Activated CD4-positive, alpha-beta T cell treated with anti-CD3 and anti-CD28 coated beads for 48 hours (primary cell): ENCODE measurements at regions not wholly inside any gene's neighbourhood (a gene's known extent, or its start where the extent isn't known, plus 50 kb on each side); places are given as distances from the start of the nearest gene placed in this dataset.

Experiments
- DNase-seq: peaks from one replicate; pipeline ENCODE4 v3.0.0-alpha.2; 2020

DNA sequence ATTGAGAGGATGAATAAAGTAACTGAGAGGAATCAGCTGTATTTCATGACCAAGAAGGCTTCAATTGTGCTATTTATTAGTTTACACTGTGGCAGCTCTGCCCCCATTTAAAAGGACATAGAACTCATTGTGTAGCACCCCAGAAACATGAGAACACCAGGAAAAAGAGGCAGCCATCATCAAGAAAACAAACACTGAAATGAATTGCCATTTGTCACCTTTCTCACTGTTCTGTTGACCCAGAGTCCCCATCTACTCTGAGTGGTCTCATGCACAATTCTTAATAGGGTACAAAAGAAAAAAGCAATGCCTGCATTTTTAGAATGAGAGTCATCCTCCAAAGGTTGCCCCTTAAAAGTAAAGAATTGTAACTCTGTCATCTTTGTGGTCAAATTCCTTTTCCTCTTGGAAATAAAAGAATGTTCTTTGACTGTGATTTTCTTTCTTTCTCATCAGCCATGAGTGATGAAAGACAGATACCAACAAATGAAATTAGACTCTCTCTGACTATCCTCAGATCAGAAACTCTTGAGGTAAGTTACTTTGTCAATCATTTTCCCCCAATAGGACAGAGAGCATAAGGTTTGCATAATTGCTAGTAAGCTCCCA is 1941.9 kb upstream of the PIK3C3 start:
- no peak for DNase-seq

DNA sequence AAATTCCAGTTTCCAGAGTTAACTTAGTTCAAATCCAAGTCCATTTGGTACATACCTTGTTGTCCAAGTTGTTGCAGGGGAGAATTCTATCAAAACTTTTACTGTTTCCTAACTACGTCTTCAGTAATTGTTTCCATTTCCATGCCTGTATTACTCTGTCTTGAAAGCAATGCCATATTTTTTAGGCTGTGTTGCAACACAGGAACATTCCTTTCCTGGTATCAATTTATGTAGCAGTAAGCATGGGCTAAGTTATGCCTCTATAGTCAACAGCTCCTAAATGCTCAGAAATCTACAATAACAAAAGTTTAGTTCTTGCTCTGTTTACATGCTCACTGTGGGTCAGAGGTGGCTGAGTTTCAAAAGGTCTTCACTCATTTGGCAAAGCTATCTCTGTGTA is 1943.8 kb upstream of the PIK3C3 start:
- no peak for DNase-seq

DNA sequence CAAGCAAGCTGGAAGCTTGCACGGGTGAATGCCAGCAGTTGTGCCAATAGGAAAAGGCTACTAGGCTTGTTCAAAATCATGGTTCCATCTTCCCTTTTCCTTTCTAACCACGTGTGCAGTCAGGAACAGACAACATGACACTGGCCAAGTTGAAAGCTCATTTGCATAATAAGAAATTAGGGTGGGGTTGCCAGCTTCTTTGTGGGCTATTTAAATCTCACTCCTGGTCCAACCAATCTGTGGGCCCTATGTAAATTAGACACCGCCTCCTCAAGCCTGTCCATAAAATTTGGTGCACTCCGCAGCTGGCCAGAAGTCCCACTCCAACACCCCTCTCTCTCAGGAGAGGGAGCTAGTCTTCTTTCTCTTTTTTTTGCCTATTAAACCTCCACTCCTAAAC is 1948.4 kb upstream of the PIK3C3 start:
- no peak for DNase-seq

DNA sequence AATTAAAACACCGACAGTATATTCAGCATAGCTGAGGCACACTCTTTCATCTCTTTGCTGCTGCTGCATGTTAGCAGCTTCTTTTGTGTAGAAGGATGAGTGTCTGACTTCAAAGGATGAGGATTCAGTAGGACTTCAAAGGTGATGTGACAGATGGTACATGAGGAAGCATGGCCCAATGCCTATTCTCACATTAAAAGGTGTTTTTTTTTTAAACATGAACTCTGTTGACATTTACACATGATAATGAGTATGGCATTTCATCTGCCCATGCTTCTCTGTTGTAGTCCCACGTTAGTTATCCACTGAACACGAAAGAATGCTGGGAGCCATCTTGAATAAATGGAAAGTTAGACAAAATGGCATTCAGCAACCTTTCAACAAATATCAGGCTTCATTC is 1950.8 kb upstream of the PIK3C3 start:
- no peak for DNase-seq

DNA sequence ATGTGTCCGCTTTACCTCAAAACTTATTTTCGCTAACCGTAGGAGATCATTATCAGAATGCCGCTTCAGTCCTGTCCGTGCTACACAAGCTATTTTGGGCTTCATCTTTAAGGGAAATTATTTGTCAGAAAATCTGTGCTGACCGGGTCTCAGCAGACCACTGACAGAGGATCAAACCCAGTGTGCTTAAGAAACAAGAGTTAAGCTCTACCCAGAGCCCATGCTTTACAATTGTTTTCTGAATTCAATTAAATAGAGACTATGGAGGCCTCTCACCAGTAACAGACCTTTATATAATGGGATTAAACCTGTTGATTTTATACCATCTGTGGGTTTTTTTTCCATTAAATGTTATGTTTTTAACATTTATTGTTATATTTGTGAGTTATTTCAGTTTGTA is 1956.7 kb upstream of the PIK3C3 start:
- DNase-seq = no peak

DNA sequence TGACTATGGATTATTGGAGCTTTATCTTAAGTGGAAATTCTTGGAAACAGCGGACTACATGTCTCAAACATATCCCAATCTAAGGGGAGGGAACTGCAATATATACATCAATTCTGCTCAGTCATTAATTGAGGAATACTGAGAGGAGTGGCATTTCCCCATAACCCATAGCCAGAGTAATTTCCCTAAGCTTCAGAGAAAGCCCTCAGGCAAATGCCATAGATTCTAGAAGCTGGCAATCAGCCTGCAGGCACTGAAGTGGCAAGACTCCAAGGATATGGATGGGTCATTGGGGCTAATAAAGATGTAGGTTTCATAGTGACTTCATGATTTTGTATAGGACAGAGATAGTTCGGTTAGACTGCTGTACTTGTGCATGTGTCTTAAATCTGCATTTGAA is 1960.5 kb upstream of the PIK3C3 start:
- DNase-seq = no peak

DNA sequence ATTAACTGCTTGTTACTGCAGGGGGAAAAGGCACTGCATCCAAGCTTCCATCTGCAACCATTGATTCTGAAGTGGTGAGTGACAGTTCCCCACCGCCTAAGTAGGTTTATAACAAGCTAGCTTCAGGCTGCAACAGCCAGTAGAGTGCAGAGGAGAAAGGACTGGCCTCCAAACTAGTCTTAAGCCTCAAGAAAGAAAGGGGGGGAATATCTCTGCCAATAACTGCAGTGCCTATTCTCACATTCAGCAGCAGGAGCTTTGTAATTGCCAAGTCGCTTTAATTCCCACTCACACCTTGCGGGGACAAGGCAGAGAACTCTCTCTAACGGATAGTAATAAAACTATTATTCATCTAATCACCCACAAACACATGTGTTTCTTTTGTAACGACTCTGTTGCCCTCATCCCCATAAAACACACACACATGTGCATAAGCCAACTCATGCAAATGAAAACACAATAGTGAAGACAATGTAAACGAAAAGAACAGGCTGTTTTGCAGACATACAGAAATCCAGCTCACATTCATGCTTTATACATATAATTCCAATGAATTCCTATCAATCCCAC is 1963.3 kb upstream of the PIK3C3 start:
- DNase-seq = no peak

DNA sequence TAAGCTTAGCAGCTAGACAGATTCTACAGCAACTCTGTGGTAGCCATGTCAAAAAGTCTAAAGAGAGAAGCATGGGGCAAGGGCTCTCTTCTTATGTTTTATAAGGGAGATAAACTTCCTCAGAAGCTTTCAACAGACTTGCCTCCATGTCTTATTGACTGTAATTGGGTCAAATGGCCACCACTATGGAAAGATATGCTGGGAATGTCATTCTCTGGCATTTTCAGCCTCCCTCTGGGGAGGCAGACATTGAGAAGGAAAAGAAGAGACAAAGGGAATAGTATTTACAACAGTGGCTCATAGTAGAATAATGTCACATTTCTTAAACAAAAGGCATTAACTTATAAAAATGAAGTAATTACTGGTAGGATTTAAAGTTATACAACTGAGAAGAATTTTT is 1964.5 kb upstream of the PIK3C3 start:
- no peak for DNase-seq

DNA sequence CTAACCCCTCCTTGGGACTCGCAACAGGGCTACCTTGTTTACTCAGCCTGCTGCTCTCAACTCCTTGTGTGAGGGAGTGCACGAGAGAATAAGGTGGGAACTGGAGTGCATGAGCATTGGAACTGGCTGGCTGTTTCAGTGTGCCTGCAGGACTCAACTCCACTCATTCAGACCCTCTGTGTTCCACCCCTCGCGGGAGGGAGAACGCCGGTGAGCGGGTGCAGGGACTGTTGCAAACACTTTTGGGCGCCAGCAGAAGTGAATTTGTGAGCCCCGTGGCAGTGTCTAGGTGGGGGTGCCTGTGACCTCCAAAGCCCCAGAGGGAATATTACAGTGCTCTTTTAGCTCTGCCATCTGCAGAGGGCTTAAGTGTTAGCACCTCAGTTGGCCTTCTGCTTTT is 1978.3 kb upstream of the PIK3C3 start:
- DNase-seq = no peak

DNA sequence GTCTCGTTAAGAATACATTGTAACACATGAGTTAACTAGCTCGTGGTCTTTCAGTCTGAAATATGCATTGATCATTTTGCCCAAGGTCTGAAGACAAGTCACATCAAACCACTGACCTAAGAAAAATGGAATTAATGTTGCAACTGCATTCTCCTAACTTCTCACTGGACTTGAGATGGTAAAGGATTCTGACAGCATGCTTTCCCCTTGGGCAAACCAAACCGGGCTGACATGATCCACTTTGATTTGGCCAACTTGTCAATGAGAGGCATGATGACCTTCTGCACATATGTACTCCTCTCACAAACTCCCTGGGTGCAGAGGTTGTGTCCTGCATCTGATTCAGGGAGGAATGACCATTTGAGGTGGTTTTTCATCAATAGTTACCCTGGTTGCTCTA is 1982.5 kb upstream of the PIK3C3 start:
- no peak for DNase-seq

DNA sequence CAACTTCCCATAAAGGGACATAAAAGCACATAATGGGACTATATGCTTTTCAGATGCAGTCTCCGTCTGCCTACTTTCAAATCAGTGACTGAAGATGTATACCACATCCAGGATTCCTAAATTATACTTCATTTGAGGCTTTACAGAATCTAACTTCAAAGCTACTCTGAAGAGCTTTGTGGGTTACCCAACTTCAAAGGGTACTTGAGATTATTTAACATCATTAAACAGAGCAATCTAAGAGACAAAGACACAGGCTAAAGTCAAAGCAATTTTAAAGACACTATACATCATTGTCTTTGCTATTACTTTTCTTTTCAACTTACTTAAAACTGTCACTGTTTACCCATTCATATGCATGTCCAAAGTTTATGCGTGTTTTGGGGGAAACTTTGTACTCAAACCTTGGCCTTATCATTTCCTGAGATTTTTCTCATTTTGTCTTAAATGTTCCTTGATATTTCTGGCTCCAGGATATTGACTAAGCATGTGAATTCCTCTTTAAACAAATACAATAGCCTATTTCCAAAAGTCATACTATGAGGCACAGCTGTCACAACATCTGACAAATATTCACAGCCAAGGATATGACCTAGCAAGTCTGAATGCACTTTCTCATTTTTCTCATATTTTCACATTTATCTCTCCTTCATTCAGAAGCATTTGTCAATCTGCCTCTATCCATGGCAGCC is 1985.1 kb upstream of the PIK3C3 start:
- no peak for DNase-seq

DNA sequence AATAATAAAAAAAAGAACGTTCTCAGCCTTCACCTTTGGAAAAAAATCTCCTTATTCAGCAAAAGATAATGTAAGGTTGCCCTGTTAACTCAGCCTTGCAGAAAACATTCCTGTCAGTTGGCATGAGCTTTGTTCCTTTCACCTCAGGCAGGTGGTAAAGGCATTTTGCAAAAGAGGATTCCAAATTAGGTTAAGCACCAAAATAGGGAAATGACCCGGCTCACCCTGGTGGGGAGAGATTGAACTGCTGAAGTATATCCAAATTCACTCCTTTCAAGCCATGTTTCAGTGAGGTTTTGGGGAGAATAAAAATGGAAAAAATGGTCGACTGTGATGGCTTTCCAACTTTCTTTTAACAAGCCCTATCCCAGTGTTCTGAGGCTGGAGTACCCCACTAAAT is 1988.8 kb upstream of the PIK3C3 start:
- DNase-seq = no peak

DNA sequence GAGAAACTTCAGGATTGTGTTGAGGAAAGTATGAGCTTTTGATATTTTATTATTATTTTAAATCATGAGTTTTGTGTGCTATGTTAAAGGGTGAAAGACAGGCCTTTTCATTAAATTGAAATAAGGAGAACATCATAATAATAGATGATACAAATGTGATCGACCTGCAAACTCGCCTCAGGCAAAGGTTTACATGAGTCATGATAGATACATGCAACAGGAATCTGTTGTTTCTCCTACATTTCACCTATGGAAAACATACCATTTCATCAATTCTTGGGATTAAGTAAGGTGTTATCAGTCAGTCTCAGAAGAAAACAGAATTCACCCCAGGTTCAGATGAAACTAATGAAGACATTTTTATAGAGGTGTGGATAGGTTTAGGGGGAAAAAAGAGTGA is 1992.5 kb upstream of the PIK3C3 start:
- no peak for DNase-seq

DNA sequence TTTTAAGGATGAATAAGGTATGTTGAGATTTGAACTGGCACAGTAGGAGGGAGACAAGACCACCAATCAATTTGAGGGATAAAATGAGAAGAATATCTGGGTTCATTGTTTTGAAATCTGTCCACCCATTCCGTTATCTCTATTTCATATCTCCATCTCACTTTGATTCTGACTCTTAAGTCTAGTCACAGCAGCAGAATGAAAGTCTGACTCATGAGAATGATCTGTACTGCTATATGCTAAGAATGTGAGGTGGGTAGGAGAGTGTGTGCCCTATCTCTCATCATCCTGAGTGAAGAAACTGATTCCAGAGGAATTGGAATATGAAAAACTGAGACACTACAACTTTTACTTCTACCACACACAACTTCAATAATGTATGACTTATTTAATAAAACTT is 1994.5 kb upstream of the PIK3C3 start:
- DNase-seq = no peak

DNA sequence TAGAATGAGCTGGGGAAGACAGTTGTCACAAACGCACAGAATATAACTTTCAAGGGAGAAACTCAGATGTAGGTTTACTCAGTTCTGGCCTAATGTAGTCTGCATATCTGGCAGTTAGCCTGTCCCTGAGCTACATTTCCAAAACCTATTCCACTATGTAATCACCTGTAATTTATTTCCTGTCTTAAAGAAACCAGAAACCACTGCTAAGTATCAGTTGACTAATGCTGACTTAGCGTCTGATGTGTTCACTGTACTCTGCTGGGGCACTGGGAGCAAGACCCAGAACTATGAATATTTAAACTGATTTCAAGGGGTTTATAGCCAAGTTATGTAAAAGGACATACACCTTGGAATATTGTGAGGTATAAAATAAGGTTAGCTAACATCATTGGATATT is 1995.2 kb upstream of the PIK3C3 start:
- no peak for DNase-seq

DNA sequence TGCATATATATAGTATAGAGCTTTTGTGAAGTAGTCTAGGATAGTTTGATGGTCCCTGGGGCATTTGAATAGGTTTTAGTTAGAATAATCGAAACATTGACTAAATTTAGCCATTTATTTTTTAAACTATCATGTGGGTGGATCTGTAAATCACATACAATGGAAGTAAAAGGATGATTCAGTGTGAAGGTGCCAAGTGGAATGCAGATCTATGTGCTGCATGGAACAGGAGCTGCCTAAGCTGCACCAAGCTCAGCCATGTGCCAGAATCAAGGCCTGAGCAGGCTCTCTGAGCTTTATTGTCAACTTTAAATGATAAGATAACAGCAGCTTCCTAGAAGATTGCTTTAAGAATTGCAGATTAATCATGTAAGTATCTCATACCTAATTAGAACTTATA is 1996.2 kb upstream of the PIK3C3 start:
- DNase-seq = no peak

DNA sequence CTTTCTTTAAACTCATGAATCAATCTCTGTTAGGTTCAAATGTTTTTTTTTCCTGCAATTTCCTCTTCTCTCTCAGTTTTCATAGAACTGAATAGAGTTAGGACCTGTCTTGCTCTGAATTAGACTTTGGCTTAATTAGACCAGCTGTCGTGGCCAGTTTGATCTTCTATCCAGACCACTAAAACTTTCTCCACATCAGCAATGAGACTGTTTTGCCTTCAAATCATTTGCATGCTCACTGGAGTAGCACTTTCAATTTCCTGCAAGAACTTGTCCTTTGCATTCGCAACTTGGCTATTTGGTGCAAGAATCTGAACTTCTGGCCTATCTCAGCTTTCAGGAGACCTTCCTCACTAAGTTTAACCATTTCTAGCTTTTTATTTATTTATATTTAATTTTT is 2002.2 kb upstream of the PIK3C3 start:
- no peak for DNase-seq

DNA sequence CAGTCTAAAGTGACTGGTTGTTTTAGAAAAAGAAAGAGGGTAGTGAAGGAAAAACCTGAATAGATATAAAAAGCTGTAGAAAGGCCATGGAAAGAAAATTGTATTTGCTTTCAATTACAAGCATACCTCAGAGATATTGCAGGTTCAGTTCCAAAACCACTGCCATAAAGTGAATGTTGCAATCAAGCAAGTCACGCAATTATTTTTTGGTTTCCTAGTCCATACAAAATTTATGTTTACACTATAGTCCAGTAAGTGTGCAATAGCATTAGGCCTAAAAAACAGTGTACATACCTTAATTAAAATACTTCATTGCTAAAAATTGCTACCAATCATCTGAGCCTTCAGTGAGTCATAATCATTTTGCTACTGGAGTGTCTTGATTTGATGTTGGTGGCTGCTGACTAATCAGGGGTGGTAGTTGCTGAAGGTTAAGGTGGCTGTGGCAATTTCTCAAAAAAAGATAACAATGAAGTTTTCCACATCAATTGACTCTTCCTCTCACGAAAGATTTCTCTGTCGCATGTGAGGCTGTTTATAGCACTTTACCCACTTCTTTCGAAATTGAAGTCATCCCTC is 2003.8 kb upstream of the PIK3C3 start:
- no peak for DNase-seq

DNA sequence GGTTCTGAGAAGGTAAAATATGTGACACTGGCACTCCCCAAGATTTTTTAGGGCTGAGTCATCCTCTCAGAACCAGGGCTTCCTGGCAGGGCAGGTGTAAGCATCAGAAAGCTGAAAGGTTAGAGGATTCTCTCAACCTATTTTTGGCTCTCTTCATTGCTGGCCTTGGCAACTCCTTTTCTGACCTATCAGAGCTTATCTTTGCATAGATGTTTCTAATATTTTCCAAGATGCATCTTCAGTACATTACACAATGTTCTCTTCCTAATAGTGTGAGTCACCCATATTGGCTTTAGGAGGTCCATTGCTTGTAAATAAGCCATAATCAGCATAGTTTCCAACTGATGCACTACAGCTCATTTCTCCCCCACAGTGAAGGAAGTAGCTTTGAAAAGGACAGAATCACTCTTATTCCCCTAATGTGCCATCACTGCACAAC is 2008.4 kb upstream of the PIK3C3 start:
- no peak for DNase-seq

DNA sequence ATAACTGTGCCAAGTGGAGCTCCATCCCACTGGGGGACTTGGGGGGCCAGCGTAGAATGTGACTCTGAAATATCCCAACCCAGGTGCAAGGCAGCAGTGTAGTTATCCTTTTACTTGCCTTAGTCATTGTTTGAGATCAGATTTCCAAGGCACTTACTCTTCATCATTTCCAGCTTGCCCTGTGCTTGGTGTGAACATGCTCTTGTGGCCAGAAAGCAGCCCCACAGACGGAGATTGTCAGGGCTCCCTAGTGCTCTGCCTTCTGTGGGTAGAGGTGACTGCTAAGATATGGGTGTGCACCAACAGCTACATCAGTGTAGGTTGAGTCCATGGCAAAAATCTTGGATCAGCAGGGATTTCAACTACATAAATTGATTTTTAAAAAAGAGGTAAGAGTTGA is 2010.0 kb upstream of the PIK3C3 start:
- DNase-seq = no peak

DNA sequence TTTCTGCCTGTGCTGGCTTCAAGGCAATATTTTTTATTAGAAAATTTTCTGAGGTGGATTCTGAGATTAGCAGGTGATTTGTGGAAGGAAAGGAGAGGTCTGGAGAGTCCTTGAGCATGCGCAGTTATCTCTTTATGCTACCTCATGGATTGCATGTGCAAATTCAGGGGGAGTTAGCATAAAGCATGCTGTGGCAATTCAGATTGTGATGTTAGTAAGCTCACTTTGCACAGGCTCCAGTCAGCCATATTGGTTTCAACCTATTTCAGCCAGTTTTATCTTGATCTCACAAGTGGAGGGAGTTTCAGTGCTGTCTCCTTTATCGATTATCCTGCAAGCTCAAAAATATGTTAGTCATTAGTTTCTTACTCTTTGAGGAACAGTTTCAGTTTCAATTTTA is 2012.3 kb upstream of the PIK3C3 start:
- no peak for DNase-seq

DNA sequence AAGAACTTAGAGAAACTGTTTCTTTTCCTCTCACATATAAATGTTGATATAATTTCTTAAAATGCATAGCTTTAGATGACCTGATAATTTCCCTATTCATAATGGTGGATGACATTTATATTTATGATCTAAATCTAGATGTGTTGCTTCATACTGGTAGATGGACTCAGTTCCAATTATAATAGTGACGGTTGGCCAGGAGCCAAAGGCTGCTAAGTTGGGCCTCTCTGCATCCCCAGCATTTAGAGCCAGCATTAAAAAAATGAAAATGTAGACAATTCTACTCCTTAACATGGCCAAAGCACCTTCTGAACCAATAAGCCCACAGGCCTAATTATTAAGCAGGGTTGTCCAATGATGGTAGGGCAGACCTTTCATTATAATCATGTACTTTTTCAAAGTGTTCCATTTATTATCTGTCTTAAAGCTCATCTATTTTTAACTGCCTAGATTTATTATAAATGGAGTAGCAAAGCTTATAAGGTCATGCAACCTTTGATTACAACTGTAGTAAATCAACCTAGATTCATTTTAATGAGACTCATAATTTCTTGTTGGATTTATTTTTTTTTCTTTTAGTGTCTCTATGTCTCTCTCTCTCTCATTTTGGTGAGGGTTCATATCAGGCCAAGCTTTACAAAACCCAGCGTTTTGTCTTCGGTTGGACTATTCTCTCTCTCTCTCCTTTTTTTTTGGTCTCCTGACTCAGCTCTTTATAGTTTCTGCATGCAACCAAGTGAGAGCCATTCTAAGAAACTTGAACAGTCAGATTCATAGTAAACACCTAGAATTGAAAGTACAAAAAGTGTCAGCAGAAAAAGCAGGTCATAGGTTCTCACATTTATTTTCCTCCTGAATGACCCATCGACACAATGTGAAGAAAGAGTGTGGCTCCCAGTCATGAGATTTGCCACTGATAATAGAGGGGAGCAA is 2016.1 kb upstream of the PIK3C3 start:
- no peak for DNase-seq

DNA sequence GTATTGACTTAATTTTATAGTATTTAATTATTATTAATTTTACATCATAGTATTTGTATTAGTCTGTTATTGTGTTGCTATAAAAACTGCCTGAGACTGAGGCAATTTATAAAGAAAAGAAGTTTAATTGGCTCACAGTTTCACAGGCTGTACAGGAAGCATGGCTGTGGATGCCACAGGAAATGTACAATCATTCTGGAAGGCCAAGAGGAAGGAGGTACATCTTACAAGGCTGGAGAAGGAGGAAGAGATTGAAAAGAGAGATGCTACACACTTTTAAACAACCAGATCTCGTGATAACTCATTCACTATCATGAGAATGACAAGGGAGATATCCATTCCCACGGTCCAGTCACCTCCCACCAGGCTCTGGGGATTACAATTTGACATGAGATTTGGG is 2019.4 kb upstream of the PIK3C3 start:
- no peak for DNase-seq
